Panc1 (cell line): ENCODE measurements at regions not wholly inside any gene's neighbourhood (a gene's known extent, or its start where the extent isn't known, plus 50 kb on each side); places are given as distances from the start of the nearest gene placed in this dataset.

Experiments used
- ATAC-seq: fragments of 200-7000 bp; cut with Tn5 transposase; 2 replicates; pipeline ENCODE4 v1.9.1; 2020; ENCODE audit warnings: mild to moderate bottlenecking, moderate library complexity
- BruUV-seq: library from RNA; stranded (reverse); fragments of 400-500 nt; replicated peaks from 2 replicates; lab custom pipeline; 2021; lab: Mats Ljungman, UMichigan
- CTCF ChIA-PET: fragments of 300-600 bp; sonication (Branson Sonifier 250); formaldehyde crosslinking; loops from one replicate; lab custom pipeline; 2022; ENCODE audit warnings: antibody characterized with exemption; lab: Charles Lee
- POLR2A ChIA-PET: fragments of 300-600 bp; sonication (Branson Sonifier 250); formaldehyde crosslinking; loops from one replicate; lab custom pipeline; 2022; ENCODE audit warnings: antibody characterized with exemption; lab: Charles Lee
- DNase-seq: peaks from one replicate; pipeline ENCODE4 v3.0.0-alpha.2; 2010; ENCODE audit warnings: low read depth, low spot score
- H3K27ac ChIP-seq: 2 replicates; pipeline ENCODE4 v1.5.1; 2011; ENCODE audit warnings: mild to moderate bottlenecking, low read length, inconsistent platforms
- H3K27me3 ChIP-seq: fragments of 200-500 bp; sonication (Bioruptor generic); 2 replicates; pipeline ENCODE4 v1.6.0; 2014; ENCODE audit warnings: low read length, inconsistent platforms; ENCODE audit not compliant: control insufficient read depth, insufficient read depth
- H3K36me3 ChIP-seq: fragments of 200-500 bp; sonication (Bioruptor generic); 2 replicates; pipeline ENCODE4 v1.5.1; 2014; ENCODE audit warnings: inconsistent platforms, mild to moderate bottlenecking, low read length, moderate library complexity; ENCODE audit not compliant: control insufficient read depth, insufficient read depth
- H3K4me1 ChIP-seq: 2 replicates; pipeline ENCODE4 v1.5.1; 2011; ENCODE audit warnings: inconsistent platforms, mild to moderate bottlenecking, low read length, moderate library complexity; ENCODE audit not compliant: control insufficient read depth, insufficient read depth
- H3K4me3 ChIP-seq, 2 experiments: 2 replicates each; pipeline ENCODE4 v1.5.1; 2011 to 2012; ENCODE audit warnings: low read depth in 2 of 2, low read length in 2 of 2, mild to moderate bottlenecking in 2 of 2, inconsistent platforms in 1 of 2, moderate library complexity in 1 of 2
- H3K9me3 ChIP-seq: fragments of 200-500 bp; sonication (Bioruptor generic); 2 replicates; pipeline ENCODE4 v1.5.1; 2014; ENCODE audit warnings: low read depth, mild to moderate bottlenecking, inconsistent platforms, low read length, moderate library complexity; ENCODE audit not compliant: control insufficient read depth, insufficient read depth
- CTCF ChIP-seq: fragments of 450-650 bp; IDR thresholded peaks from 2 replicates; pipeline ENCODE4 v1.5.1; 2017; ENCODE audit warnings: mild to moderate bottlenecking
- POLR2AphosphoS5 ChIP-seq: IDR thresholded peaks from 2 replicates; pipeline ENCODE4 v1.6.1; 2012; ENCODE audit warnings: mild to moderate bottlenecking, low read depth, low read length, moderate library complexity
- REST ChIP-seq, 2 experiments: IDR thresholded peaks; 2 replicates each; pipeline ENCODE4 v1.6.1; 2011 to 2012; ENCODE audit warnings: low read depth in 2 of 2, control low read depth in 1 of 2, low read length in 1 of 2, mild to moderate bottlenecking in 1 of 2, moderate library complexity in 1 of 2; ENCODE audit not compliant: insufficient read depth in 1 of 2
- SIN3A ChIP-seq: IDR thresholded peaks from 2 replicates; pipeline ENCODE4 v1.6.1; 2012; ENCODE audit warnings: low read depth, mild to moderate bottlenecking, low read length, moderate library complexity, borderline replicate concordance; ENCODE audit not compliant: insufficient read depth
- TCF7L2 ChIP-seq: IDR thresholded peaks from 2 replicates; pipeline ENCODE4 v1.6.1; 2011; ENCODE audit warnings: mild to moderate bottlenecking, low read depth, low read length, inconsistent platforms
- in situ Hi-C: cut with HindIII; loops from 2 replicates; pipeline ENCODE4 v1.10.0; 2016; ENCODE audit warnings: low sequenced_read_pairs, low pct_unique_long_range_greater_than_20kb
- intact Hi-C: fragments of 100-400 bp; cut with micrococcal nuclease; formaldehyde crosslinking; loops from one replicate; pipeline ENCODE4 v1.10.0; 2022; ENCODE audit not compliant: unreplicated experiment

- intact Hi-C loops = no loop called here
- no peaks in the 10 kb centered on the region for H3K36me3 ChIP-seq
- no TSS peak for BruUV-seq
- ATAC-seq (no peak), DNase-seq (no peak)
- in situ Hi-C loops = no loop called here
- H3K27ac ChIP-seq = no peak overlapping the region
- no peak overlapping the region for H3K4me3 ChIP-seq
- CTCF ChIA-PET = no interaction called here
- no peaks in the 10 kb centered on the region for H3K27me3 ChIP-seq
- TF ChIP-seq SIN3A (no peak), CTCF (no peak), TCF7L2 (no peak), REST (IDR thresholded peaks at IDR 0.05; ENCODE audit: insufficient read depth in 1 of 2, low read depth in 2 of 2, low read length in 1 of 2) (no peak), POLR2AphosphoS5 (no peak)
- no peaks in the 10 kb centered on the region for H3K9me3 ChIP-seq
- H3K4me1 ChIP-seq = no peaks in the 10 kb centered on the region
- POLR2A ChIA-PET = no interaction called here
These were observed 362.1 kb upstream of the DACH1 start for GRCh38 chr13:72229067-72229466.

- H3K27me3 ChIP-seq = no peaks in the 10 kb centered on the region
- no peaks in the 10 kb centered on the region for H3K36me3 ChIP-seq
- H3K4me3 ChIP-seq = no peak overlapping the region
- TF ChIP-seq REST (IDR thresholded peaks at IDR 0.05; ENCODE audit: insufficient read depth in 1 of 2, low read depth in 2 of 2, low read length in 1 of 2) (no peak), CTCF (peak; percentile 58), SIN3A (no peak), TCF7L2 (no peak)
- no peak overlapping the region for H3K27ac ChIP-seq
- BruUV-seq = no TSS peak
- H3K4me1 ChIP-seq = no peaks in the 10 kb centered on the region
- no peak for ATAC-seq
- in situ Hi-C loops (no loop called here), intact Hi-C loops (no loop called here)
- ChIA-PET POLR2A (no interaction called here), CTCF (no interaction called here)
- H3K9me3 ChIP-seq = no peaks in the 10 kb centered on the region
- DNase-seq = no peak
These were observed 354.4 kb upstream of the DACH1 start for GRCh38 chr13:72221276-72221962.
